Lower leg skin (tissue), 4 donors: ENCODE measurements at regions not wholly inside any gene's neighbourhood (a gene's known extent, or its start where the extent isn't known, plus 50 kb on each side); places are given as distances from the start of the nearest gene placed in this dataset.

ENCODE experiments used
- DNase-seq, 2 donors: peaks; one replicate each; pipeline ENCODE4 v3.0.0-alpha.2; 2019; ENCODE audit warnings: low spot score in 2 of 2
- H3K4me3 ChIP-seq: fragments of 200-600 bp; sonication (generic); 2 replicates; pipeline ENCODE4 v1.5.1; 2017; ENCODE audit warnings: mild to moderate bottlenecking, low read depth; ENCODE audit not compliant: poor library complexity, severe bottlenecking
- CTCF ChIP-seq, 3 donors: fragments of 450-650 bp; IDR thresholded peaks; one replicate each; pipeline ENCODE4 v1.5.1; 2016; ENCODE audit warnings: antibody characterized with exemption in 3 of 3, mild to moderate bottlenecking in 3 of 3, moderate library complexity in 2 of 3
- POLR2A ChIP-seq, 2 donors: fragments of 450-650 bp; IDR thresholded peaks; one replicate each; pipeline ENCODE4 v1.6.1; 2016 to 2017; ENCODE audit warnings: antibody characterized with exemption in 2 of 2, mild to moderate bottlenecking in 1 of 2, moderate library complexity in 1 of 2
- WGBS, 2 donors: methylation state at CpG; one replicate each; pipeline ENCODE4 v1.1.5; 2018; 5-methylcytosine and 5-hydroxymethylcytosine counted together
- intact Hi-C: fragments of 100-400 bp; cut with DNase I; formaldehyde crosslinking; loops from one replicate; pipeline ENCODE4 v1.15.0; 2023; ENCODE audit warnings: low total_unique reads

GRCh38 chr15:38072007-38072347 is 137.5 kb downstream of the TMCO5A start:
- H3K4me3 ChIP-seq, result no peak overlapping the region
- intact Hi-C loops, result no loop called here
- WGBS, 2 donors, result 48 to 49% methylated on average over 6 of the region's 6 CpGs
- TF ChIP-seq CTCF (IDR thresholded peaks at IDR 0.05), result no peak
- TF ChIP-seq POLR2A (IDR thresholded peaks at IDR 0.05), result no peak
- no peak for DNase-seq

GRCh38 chr15:38072348-38073177 is 138.1 kb downstream of the TMCO5A start:
- no peak for TF ChIP-seq POLR2A (IDR thresholded peaks at IDR 0.05)
- TF ChIP-seq CTCF (IDR thresholded peaks at IDR 0.05), result no peak
- WGBS, 2 donors, result 1 to 2% methylated on average over 33 to 42 of the region's 55 CpGs
- intact Hi-C loops, result no loop called here
- peak; percentile 49 to 91 for DNase-seq
- peak overlapping the region; percentile 46 for H3K4me3 ChIP-seq

GRCh38 chr15:38073178-38073946 is 138.9 kb downstream of the TMCO5A start:
- intact Hi-C loops, result no loop called here
- TF ChIP-seq CTCF (IDR thresholded peaks at IDR 0.05) (no peak), POLR2A (IDR thresholded peaks at IDR 0.05) (no peak)
- 4 to 11% methylated on average over 18 to 19 of the region's 19 CpGs for WGBS, 2 donors
- peak overlapping the region; percentile 46 for H3K4me3 ChIP-seq
- DNase-seq, result peak; percentile 30 to 86

GRCh38 chr15:38074029-38074428 is 139.6 kb downstream of the TMCO5A start:
- no peak overlapping the region for H3K4me3 ChIP-seq
- WGBS, 2 donors, result 34 to 45% methylated on average over 5 of the region's 5 CpGs
- DNase-seq, result no peak
- TF ChIP-seq CTCF (IDR thresholded peaks at IDR 0.05), result no peak
- TF ChIP-seq POLR2A (IDR thresholded peaks at IDR 0.05), result no peak
- intact Hi-C loops, result no loop called here

GRCh38 chr15:38075466-38075865 is 141.0 kb downstream of the TMCO5A start:
- WGBS, 2 donors, result 52 to 57% methylated on average over 5 of the region's 5 CpGs
- no peak overlapping the region for H3K4me3 ChIP-seq
- no peak for DNase-seq
- intact Hi-C loops, result no loop called here
- TF ChIP-seq CTCF (IDR thresholded peaks at IDR 0.05) (no peak), POLR2A (IDR thresholded peaks at IDR 0.05) (no peak)
